Activated naive CD8-positive, alpha-beta T cell treated with anti-CD3 and anti-CD28 coated beads for 36 hours (primary cell): ENCODE measurements at regions not wholly inside any gene's neighbourhood (a gene's known extent, or its start where the extent isn't known, plus 50 kb on each side); places are given as distances from the start of the nearest gene placed in this dataset.

Experiments
- DNase-seq: peaks from one replicate; pipeline ENCODE4 v3.0.0; 2021
- H3K27ac Mint-ChIP-seq: one replicate; pipeline ENCODE4 v1.8.0; 2022; ENCODE audit warnings: mild to moderate bottlenecking, moderate library complexity, mixed read lengths
- H3K27me3 Mint-ChIP-seq: one replicate; pipeline ENCODE4 v1.8.0; 2022; ENCODE audit warnings: mild to moderate bottlenecking, mixed read lengths
- H3K36me3 Mint-ChIP-seq: one replicate; pipeline ENCODE4 v1.8.0; 2021; ENCODE audit warnings: mild to moderate bottlenecking, mixed read lengths
- H3K4me1 Mint-ChIP-seq: one replicate; pipeline ENCODE4 v1.8.0; 2021; ENCODE audit warnings: mixed read lengths
- H3K4me3 Mint-ChIP-seq: one replicate; pipeline ENCODE4 v1.8.0; 2022; ENCODE audit warnings: mild to moderate bottlenecking, moderate library complexity, mixed read lengths
- H3K9me3 Mint-ChIP-seq: one replicate; pipeline ENCODE4 v1.8.0; 2022; ENCODE audit warnings: mixed read lengths

GRCh38 chr5:8895062-8895461, 650.8 kb downstream of the SEMA5A start:
- Mint-ChIP-seq H3K4me1 (no peaks in the 10 kb centered on the region), H3K27ac (no peak overlapping the region), H3K4me3 (no peak overlapping the region), H3K36me3 (no peaks in the 10 kb centered on the region), H3K27me3 (no peaks in the 10 kb centered on the region), H3K9me3 (peaks cover 6% of the 10 kb centered on the region)
- no peak for DNase-seq

DNA sequence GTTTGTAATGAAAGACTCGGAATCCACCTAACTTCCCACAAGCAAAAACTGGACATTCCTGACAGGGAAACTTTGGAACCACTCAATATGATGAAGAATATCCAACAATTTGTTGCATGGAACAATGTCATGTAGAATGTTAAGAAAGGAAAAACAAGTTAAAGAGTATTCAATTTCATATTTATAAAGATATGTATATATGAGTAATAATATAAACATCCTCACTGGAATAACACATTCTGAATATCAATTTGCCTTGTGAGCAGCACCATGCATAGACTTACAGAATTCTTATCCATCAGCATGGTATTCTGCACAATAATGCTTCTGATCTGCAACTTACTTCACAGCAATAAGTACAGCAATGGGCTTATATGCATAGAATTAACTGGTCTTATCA, 650.3 kb downstream of the SEMA5A start:
- Mint-ChIP-seq H3K27ac (no peak overlapping the region), H3K27me3 (no peaks in the 10 kb centered on the region), H3K4me1 (no peaks in the 10 kb centered on the region), H3K36me3 (no peaks in the 10 kb centered on the region), H3K4me3 (no peak overlapping the region), H3K9me3 (peaks cover 4% of the 10 kb centered on the region)
- DNase-seq, result no peak

GRCh38 chr5:8897316-8897715, 648.6 kb downstream of the SEMA5A start:
- no peaks in the 10 kb centered on the region for H3K27me3 Mint-ChIP-seq
- H3K9me3 Mint-ChIP-seq, result peaks cover 4% of the 10 kb centered on the region
- no peak overlapping the region for H3K27ac Mint-ChIP-seq
- no peaks in the 10 kb centered on the region for H3K4me1 Mint-ChIP-seq
- no peaks in the 10 kb centered on the region for H3K36me3 Mint-ChIP-seq
- no peak overlapping the region for H3K4me3 Mint-ChIP-seq
- no peak for DNase-seq

GRCh38 chr5:8905021-8905420, 640.9 kb downstream of the SEMA5A start:
- Mint-ChIP-seq H3K4me1 (no peaks in the 10 kb centered on the region), H3K4me3 (no peak overlapping the region), H3K36me3 (no peaks in the 10 kb centered on the region), H3K9me3 (peaks cover 3% of the 10 kb centered on the region), H3K27me3 (no peaks in the 10 kb centered on the region), H3K27ac (no peak overlapping the region)
- no peak for DNase-seq

GRCh38 chr5:8906303-8906967, 639.4 kb downstream of the SEMA5A start:
- no peak for DNase-seq
- Mint-ChIP-seq H3K27ac (no peak overlapping the region), H3K27me3 (no peaks in the 10 kb centered on the region), H3K36me3 (no peaks in the 10 kb centered on the region), H3K9me3 (peaks cover 3% of the 10 kb centered on the region), H3K4me3 (no peak overlapping the region), H3K4me1 (no peaks in the 10 kb centered on the region)

DNA sequence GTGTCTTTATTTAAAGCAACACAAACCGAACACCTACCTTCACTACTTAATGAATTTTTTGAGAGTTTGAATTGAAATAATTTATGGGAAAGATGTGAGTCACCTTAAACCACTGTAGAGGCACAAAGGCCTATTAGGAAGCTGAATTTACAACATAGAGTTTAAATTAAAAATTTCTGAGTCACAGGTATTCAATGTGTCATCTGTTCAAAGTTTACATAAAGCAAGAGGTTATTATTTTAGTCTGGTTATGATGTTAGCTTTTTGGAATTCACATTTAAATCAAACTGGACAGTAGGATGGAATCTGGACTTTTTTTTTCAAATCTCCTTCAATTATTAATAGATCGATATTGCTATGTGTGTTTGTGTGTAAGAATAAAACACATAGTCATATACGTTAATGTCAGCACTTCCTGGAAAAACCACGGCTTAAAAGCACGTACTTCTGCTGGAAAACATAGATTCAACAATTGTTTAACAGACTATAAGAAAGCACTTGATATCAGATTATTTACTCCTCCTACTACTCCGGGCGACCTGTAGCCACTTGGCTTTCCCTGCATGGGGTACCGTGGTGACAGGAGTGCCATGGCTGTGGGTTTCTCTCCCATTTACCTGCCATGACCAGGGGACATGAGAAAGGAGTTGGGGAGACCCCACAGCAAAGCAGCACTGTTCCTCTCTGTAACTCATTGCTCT, 638.6 kb downstream of the SEMA5A start:
- Mint-ChIP-seq H3K27me3 (no peaks in the 10 kb centered on the region), H3K4me3 (no peak overlapping the region), H3K27ac (no peak overlapping the region), H3K4me1 (no peaks in the 10 kb centered on the region), H3K36me3 (no peaks in the 10 kb centered on the region), H3K9me3 (peaks cover 3% of the 10 kb centered on the region)
- DNase-seq, result no peak

DNA sequence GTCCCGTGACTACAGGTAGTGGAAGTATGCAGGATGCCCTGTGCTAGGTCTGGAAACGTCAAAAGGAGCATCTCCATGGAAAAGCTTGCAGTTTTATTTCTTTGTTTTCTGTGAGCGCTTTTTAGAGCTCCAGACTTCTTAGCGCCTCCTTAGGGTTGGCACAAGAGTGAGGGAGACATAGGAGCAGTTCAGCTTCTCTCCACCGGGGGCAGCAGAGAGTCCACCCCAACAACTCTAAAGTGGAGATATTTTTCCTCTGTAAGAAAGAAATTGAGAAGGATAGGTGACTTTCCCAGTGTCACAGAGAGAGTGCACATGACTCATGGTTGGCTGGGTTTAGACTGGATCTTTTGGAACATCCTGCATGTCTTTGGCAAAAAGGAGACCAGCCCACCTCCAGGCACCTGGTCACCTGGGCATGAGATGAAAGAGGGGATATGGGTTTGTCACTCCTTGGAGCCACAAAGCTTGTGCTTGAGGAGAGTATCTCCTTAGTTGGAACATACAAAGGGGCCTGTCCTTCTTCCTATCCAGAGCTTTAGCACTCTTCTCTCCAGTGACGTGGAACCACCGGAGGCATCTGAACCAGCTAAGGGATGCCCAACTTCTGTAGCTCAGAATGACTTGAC, 637.7 kb downstream of the SEMA5A start:
- DNase-seq, result peak; percentile 1
- peaks cover 3% of the 10 kb centered on the region for H3K9me3 Mint-ChIP-seq
- H3K4me1 Mint-ChIP-seq, result no peaks in the 10 kb centered on the region
- no peak overlapping the region for H3K27ac Mint-ChIP-seq
- H3K36me3 Mint-ChIP-seq, result no peaks in the 10 kb centered on the region
- H3K27me3 Mint-ChIP-seq, result no peaks in the 10 kb centered on the region
- no peak overlapping the region for H3K4me3 Mint-ChIP-seq

- Mint-ChIP-seq H3K4me3 (no peak overlapping the region), H3K36me3 (no peaks in the 10 kb centered on the region), H3K27ac (no peak overlapping the region), H3K27me3 (no peaks in the 10 kb centered on the region), H3K9me3 (peaks cover 4% of the 10 kb centered on the region), H3K4me1 (no peaks in the 10 kb centered on the region)
- DNase-seq, result no peak
Measured at GRCh38 chr5:8912106-8912505, 633.8 kb downstream of the SEMA5A start.

DNA sequence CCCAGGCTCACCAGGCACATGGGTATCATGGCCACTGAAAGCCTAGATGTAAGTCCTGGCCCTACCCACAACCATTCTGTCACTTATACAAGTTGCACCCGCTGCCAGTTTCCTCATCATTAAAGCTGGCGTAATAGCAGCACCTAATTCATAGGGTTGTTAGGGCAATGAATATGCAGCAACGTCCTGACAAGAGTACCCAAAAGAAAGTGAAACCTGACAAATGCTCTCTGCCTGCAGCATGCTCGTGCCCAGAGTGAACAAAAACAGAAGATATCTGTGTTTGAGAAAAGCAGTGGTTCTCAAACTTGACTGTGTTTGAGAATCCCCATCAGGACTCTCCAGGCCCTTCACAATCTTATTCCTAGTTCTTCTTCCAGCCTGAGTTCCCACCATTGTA, 632.4 kb downstream of the SEMA5A start:
- H3K27ac Mint-ChIP-seq, result no peak overlapping the region
- H3K9me3 Mint-ChIP-seq, result peaks cover 4% of the 10 kb centered on the region
- H3K4me1 Mint-ChIP-seq, result no peaks in the 10 kb centered on the region
- H3K27me3 Mint-ChIP-seq, result no peaks in the 10 kb centered on the region
- no peak overlapping the region for H3K4me3 Mint-ChIP-seq
- no peak for DNase-seq
- H3K36me3 Mint-ChIP-seq, result no peaks in the 10 kb centered on the region

GRCh38 chr5:8919096-8919495, 626.8 kb downstream of the SEMA5A start:
- H3K9me3 Mint-ChIP-seq, result peaks cover 8% of the 10 kb centered on the region
- no peak for DNase-seq
- no peaks in the 10 kb centered on the region for H3K4me1 Mint-ChIP-seq
- no peak overlapping the region for H3K27ac Mint-ChIP-seq
- no peaks in the 10 kb centered on the region for H3K36me3 Mint-ChIP-seq
- no peak overlapping the region for H3K4me3 Mint-ChIP-seq
- peaks cover 3% of the 10 kb centered on the region for H3K27me3 Mint-ChIP-seq

DNA sequence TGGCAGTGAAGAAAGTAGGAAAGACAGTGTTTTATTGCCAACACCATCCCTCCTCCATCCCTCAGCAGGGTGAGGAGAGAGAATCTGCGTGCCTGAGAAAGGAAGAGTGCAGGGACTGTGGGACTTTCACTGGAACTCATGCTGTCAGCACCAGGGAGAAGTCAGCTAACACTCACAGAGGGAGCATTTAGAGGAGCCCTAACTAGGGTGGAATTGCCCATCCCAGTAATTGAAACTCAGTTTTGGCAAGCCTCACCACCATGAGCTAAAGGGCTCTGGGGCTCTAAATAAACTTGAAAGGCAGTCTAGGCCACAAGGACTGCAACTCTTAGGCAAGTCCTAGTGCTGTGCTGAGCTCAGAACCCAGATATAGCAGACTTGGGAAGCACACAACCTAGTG, 622.3 kb downstream of the SEMA5A start:
- Mint-ChIP-seq H3K27me3 (peaks cover 3% of the 10 kb centered on the region), H3K9me3 (peaks cover 9% of the 10 kb centered on the region), H3K36me3 (no peaks in the 10 kb centered on the region), H3K4me1 (no peaks in the 10 kb centered on the region), H3K27ac (no peak overlapping the region), H3K4me3 (no peak overlapping the region)
- no peak for DNase-seq

- H3K27ac Mint-ChIP-seq, result no peak overlapping the region
- no peak for DNase-seq
- peaks cover 3% of the 10 kb centered on the region for H3K27me3 Mint-ChIP-seq
- H3K36me3 Mint-ChIP-seq, result no peaks in the 10 kb centered on the region
- H3K9me3 Mint-ChIP-seq, result peaks cover 12% of the 10 kb centered on the region
- no peak overlapping the region for H3K4me3 Mint-ChIP-seq
- H3K4me1 Mint-ChIP-seq, result no peaks in the 10 kb centered on the region
Measured at GRCh38 chr5:8924054-8924793, 621.7 kb downstream of the SEMA5A start.

DNA sequence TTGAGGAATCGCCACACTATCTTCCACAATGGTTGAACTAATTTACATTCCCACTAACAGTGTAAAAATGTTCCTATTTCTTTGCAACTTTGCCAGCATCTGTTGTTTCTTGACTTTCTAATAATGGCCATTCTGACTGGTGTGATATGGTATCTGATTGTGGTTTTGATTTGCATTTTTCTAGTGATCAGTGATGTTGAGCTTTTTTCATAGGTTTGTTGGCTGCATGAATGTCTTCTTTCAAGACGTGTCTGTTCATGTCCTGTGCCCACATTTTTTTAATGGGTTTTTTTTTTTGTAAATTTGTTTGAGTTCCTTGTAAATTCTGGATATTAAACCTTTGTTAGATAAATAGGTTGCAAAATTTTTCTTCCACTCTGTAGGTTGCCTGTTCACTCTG, 615.9 kb downstream of the SEMA5A start:
- H3K4me1 Mint-ChIP-seq, result no peaks in the 10 kb centered on the region

GRCh38 chr5:8934455-8934854, 611.4 kb downstream of the SEMA5A start:
- peaks cover 6% of the 10 kb centered on the region for H3K9me3 Mint-ChIP-seq
- H3K36me3 Mint-ChIP-seq, result no peaks in the 10 kb centered on the region
- no peak for DNase-seq
- H3K4me1 Mint-ChIP-seq, result no peaks in the 10 kb centered on the region
- no peak overlapping the region for H3K4me3 Mint-ChIP-seq
- no peak overlapping the region for H3K27ac Mint-ChIP-seq
- H3K27me3 Mint-ChIP-seq, result no peaks in the 10 kb centered on the region

More for the DNA sequence above, 615.9 kb downstream of the SEMA5A start:
- H3K4me3 Mint-ChIP-seq, result no peak overlapping the region
- peaks cover 8% of the 10 kb centered on the region for H3K9me3 Mint-ChIP-seq
- H3K36me3 Mint-ChIP-seq, result no peaks in the 10 kb centered on the region
- no peaks in the 10 kb centered on the region for H3K27me3 Mint-ChIP-seq
- DNase-seq, result no peak
- H3K27ac Mint-ChIP-seq, result no peak overlapping the region

DNA sequence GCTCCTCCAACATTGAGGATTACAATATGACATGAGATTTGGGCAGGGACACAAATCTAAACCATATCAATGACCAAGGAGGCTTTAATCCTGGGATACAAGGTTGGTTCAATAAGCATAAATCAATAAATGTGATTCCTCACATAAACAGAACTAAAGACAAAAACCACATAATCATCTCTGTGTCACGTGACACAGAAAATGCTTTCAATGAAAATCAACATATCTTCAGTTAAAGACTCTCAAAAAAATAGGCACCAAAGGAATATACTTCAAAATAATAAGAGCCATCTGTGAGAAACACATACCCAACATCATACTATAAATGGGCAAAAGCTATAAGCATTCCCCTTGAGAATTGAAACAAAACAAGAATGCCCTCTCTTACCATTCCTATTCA, 604.9 kb downstream of the SEMA5A start:
- H3K4me3 Mint-ChIP-seq, result no peak overlapping the region
- H3K4me1 Mint-ChIP-seq, result no peaks in the 10 kb centered on the region
- peaks cover 16% of the 10 kb centered on the region for H3K9me3 Mint-ChIP-seq
- H3K36me3 Mint-ChIP-seq, result no peaks in the 10 kb centered on the region
- DNase-seq, result no peak
- no peaks in the 10 kb centered on the region for H3K27me3 Mint-ChIP-seq
- H3K27ac Mint-ChIP-seq, result no peak overlapping the region
